WTC11 (cell line): ENCODE measurements at regions not wholly inside any gene's neighbourhood (a gene's known extent, or its start where the extent isn't known, plus 50 kb on each side); places are given as distances from the start of the nearest gene placed in this dataset.
A peak's percentile ranks its signal among the peaks of the same experiment; 100 is the strongest.

Experiments
- ATAC-seq: fragments of 200-7000 bp; cut with Tn5 transposase; 2 replicates; pipeline ENCODE4 v1.10.0; 2021; ENCODE audit warnings: mild to moderate bottlenecking, moderate library complexity
- CTCF ChIA-PET: fragments of 300-600 bp; sonication (Branson Sonifier 250); formaldehyde crosslinking; loops from one replicate; lab custom pipeline; 2021; ENCODE audit warnings: antibody characterized with exemption; lab: Charles Lee
- POLR2A ChIA-PET: fragments of 350-600 bp; sonication (Branson Sonifier 250); formaldehyde crosslinking; loops from one replicate; lab custom pipeline; 2021; ENCODE audit warnings: antibody characterized with exemption; lab: Charles Lee
- DNase-seq: peaks from one replicate; pipeline ENCODE4 v3.0.0; 2021; ENCODE audit warnings: low spot score
- H3K27ac Mint-ChIP-seq: 2 replicates; pipeline ENCODE4 v1.8.0; 2021; ENCODE audit warnings: mixed read lengths
- H3K27me3 Mint-ChIP-seq: 2 replicates; pipeline ENCODE4 v1.8.0; 2021; ENCODE audit warnings: low read depth, mild to moderate bottlenecking, moderate library complexity, mixed read lengths
- H3K36me3 Mint-ChIP-seq: 2 replicates; pipeline ENCODE4 v1.8.0; 2021; ENCODE audit warnings: mixed read lengths
- H3K4me1 Mint-ChIP-seq: 2 replicates; pipeline ENCODE4 v1.8.0; 2022; ENCODE audit warnings: mixed read lengths
- H3K4me3 Mint-ChIP-seq: 2 replicates; pipeline ENCODE4 v1.8.0; 2021; ENCODE audit warnings: mild to moderate bottlenecking, moderate library complexity, mixed read lengths
- H3K9me3 Mint-ChIP-seq: 2 replicates; pipeline ENCODE4 v1.8.0; 2021; ENCODE audit warnings: mixed read lengths
- AR ChIP-seq: fragments of 250-450 bp; sonication (Bioruptor Pico); IDR thresholded peaks from 2 replicates; pipeline ENCODE4 v1.9.0; 2021; ENCODE audit warnings: mild to moderate bottlenecking
- ATF1 ChIP-seq: sonication (generic); formaldehyde crosslinking; IDR thresholded peaks from 2 replicates; pipeline ENCODE4 v1.8.1; 2023; ENCODE audit warnings: mild to moderate bottlenecking, moderate library complexity, missing genetic modification reagents
- E2F1 ChIP-seq: sonication (generic); formaldehyde crosslinking; IDR thresholded peaks from 2 replicates; pipeline ENCODE4 v1.8.0; 2022; ENCODE audit warnings: mild to moderate bottlenecking, missing genetic modification reagents
- E2F5 ChIP-seq: sonication (generic); formaldehyde crosslinking; IDR thresholded peaks from 2 replicates; pipeline ENCODE4 v1.8.1; 2022; ENCODE audit warnings: mild to moderate bottlenecking, moderate library complexity, missing genetic modification reagents
- ETV6 ChIP-seq: sonication (generic); formaldehyde crosslinking; IDR thresholded peaks from 2 replicates; pipeline ENCODE4 v1.8.1; 2022; ENCODE audit warnings: mild to moderate bottlenecking, missing genetic modification reagents
- GTF2I ChIP-seq: fragments of 250-450 bp; sonication (Bioruptor Pico); conservative IDR thresholded peaks from 2 replicates; pipeline ENCODE4 v1.4.0; 2021; ENCODE audit warnings: mild to moderate bottlenecking
- JUN ChIP-seq: sonication (generic); formaldehyde crosslinking; IDR thresholded peaks from 2 replicates; pipeline ENCODE4 v1.8.0; 2023; ENCODE audit warnings: mild to moderate bottlenecking, missing genetic modification reagents
- MLX ChIP-seq: sonication (generic); formaldehyde crosslinking; IDR thresholded peaks from 2 replicates; pipeline ENCODE4 v1.8.1; 2023; ENCODE audit warnings: mild to moderate bottlenecking, missing genetic modification reagents, moderate library complexity
- MXD4 ChIP-seq: fragments of 250-450 bp; sonication (Bioruptor Pico); IDR thresholded peaks from 2 replicates; pipeline ENCODE4 v1.8.0; 2021; ENCODE audit warnings: mild to moderate bottlenecking, moderate library complexity, borderline replicate concordance
- NFATC4 ChIP-seq: fragments of 250-450 bp; sonication (Bioruptor Pico); IDR thresholded peaks from 2 replicates; pipeline ENCODE4 v1.9.0; 2021; ENCODE audit warnings: mild to moderate bottlenecking
- NFE2L1 ChIP-seq: sonication (generic); formaldehyde crosslinking; IDR thresholded peaks from 2 replicates; pipeline ENCODE4 v1.8.1; 2023; ENCODE audit warnings: missing genetic modification reagents
- TEAD1 ChIP-seq: sonication (generic); formaldehyde crosslinking; IDR thresholded peaks from 2 replicates; pipeline ENCODE4 v1.8.0; 2022; ENCODE audit warnings: mild to moderate bottlenecking, missing genetic modification reagents
- ZNF121 ChIP-seq: sonication (generic); formaldehyde crosslinking; IDR thresholded peaks from 2 replicates; pipeline ENCODE4 v1.8.0; 2023; ENCODE audit warnings: missing genetic modification reagents
- ZNF219 ChIP-seq: sonication (generic); formaldehyde crosslinking; IDR thresholded peaks from 2 replicates; pipeline ENCODE4 v1.8.0; 2023; ENCODE audit warnings: missing genetic modification reagents, mild to moderate bottlenecking, borderline replicate concordance
- ZNF232 ChIP-seq: sonication (generic); formaldehyde crosslinking; IDR thresholded peaks from 2 replicates; pipeline ENCODE4 v1.8.0; 2022; ENCODE audit warnings: mild to moderate bottlenecking, missing genetic modification reagents
- ZNF263 ChIP-seq: sonication (generic); formaldehyde crosslinking; IDR thresholded peaks from 2 replicates; pipeline ENCODE4 v1.8.1; 2022; ENCODE audit warnings: low read depth, mild to moderate bottlenecking, moderate library complexity, missing genetic modification reagents
- ZNF396 ChIP-seq: fragments of 250-450 bp; sonication (Bioruptor Pico); IDR thresholded peaks from 2 replicates; pipeline ENCODE4 v1.8.0; 2021; ENCODE audit warnings: mild to moderate bottlenecking, moderate library complexity, borderline replicate concordance
- ZNF425 ChIP-seq: fragments of 250-450 bp; sonication (Bioruptor Pico); conservative IDR thresholded peaks from 2 replicates; pipeline ENCODE4 v1.9.0; 2021; ENCODE audit warnings: mild to moderate bottlenecking
- TF ChIP-seq, protein P1 (sequence below): sonication (generic); formaldehyde crosslinking; IDR thresholded peaks from 2 replicates; pipeline ENCODE4 v1.8.1; 2022; ENCODE audit warnings: low read depth, mild to moderate bottlenecking, moderate library complexity, missing genetic modification reagents, borderline replicate concordance
- TF ChIP-seq, protein P2 (sequence below): sonication (generic); formaldehyde crosslinking; IDR thresholded peaks from 2 replicates; pipeline ENCODE4 v1.8.0; 2022; ENCODE audit warnings: mild to moderate bottlenecking, missing genetic modification reagents

DNA sequence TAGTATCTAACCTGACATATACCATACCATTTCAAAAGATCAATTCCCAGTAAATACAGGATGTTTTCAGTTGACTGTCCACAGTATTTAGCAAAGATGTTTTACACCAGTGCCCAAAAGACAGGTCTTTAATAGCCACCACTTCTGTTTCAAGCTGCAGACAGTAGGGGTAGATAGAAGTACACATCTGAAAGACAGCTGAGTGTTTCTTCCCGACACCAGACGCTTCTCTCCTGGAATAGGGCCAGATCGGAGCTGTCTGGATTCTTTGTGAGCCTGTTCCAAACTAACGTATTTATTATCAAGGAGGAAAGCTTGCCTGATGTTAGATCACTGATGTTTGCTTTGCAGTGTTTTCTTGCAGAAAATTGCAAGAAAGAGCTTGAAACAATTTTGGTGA, 136.1 kb upstream of the RBMS3 start (continued):
- TF ChIP-seq, protein P1, sequence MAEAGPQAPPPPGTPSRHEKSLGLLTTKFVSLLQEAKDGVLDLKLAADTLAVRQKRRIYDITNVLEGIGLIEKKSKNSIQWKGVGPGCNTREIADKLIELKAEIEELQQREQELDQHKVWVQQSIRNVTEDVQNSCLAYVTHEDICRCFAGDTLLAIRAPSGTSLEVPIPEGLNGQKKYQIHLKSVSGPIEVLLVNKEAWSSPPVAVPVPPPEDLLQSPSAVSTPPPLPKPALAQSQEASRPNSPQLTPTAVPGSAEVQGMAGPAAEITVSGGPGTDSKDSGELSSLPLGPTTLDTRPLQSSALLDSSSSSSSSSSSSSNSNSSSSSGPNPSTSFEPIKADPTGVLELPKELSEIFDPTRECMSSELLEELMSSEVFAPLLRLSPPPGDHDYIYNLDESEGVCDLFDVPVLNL (CRISPR knock-in tag), result no peak
- TF ChIP-seq E2F1 (CRISPR knock-in tag), result no peak
- TF ChIP-seq TEAD1 (CRISPR knock-in tag), result no peak

GRCh38 chr3:29145360-29145759, 135.5 kb upstream of the RBMS3 start:
- ATAC-seq, result no peak
- H3K27ac Mint-ChIP-seq, result no peak overlapping the region
- TF ChIP-seq ZNF121 (CRISPR knock-in tag), result no peak
- TF ChIP-seq ATF1 (CRISPR knock-in tag), result no peak
- TF ChIP-seq, protein P1 (CRISPR knock-in tag), result no peak
- TF ChIP-seq JUN (CRISPR knock-in tag), result no peak
- TF ChIP-seq ZNF263 (CRISPR knock-in tag), result no peak
- no peak for TF ChIP-seq ZNF396
- no peak for TF ChIP-seq NFATC4 (CRISPR knock-in tag)
- no peak for TF ChIP-seq GTF2I (CRISPR knock-in tag)
- no peak for TF ChIP-seq ETV6 (CRISPR knock-in tag)
- no peak for TF ChIP-seq E2F5 (CRISPR knock-in tag)
- no peak for TF ChIP-seq AR (CRISPR knock-in tag)
- TF ChIP-seq MLX (CRISPR knock-in tag), result no peak
- peaks cover 2% of the 10 kb centered on the region; the same call in 1 of the 2 replicates for H3K27me3 Mint-ChIP-seq
- DNase-seq, result no peak
- ChIA-PET CTCF (no interaction called here), POLR2A (no interaction called here)
- H3K9me3 Mint-ChIP-seq, result no peaks in the 10 kb centered on the region
- peaks cover 20% of the 10 kb centered on the region for H3K4me1 Mint-ChIP-seq
- no peaks in the 10 kb centered on the region for H3K36me3 Mint-ChIP-seq
- no peak overlapping the region for H3K4me3 Mint-ChIP-seq

DNA sequence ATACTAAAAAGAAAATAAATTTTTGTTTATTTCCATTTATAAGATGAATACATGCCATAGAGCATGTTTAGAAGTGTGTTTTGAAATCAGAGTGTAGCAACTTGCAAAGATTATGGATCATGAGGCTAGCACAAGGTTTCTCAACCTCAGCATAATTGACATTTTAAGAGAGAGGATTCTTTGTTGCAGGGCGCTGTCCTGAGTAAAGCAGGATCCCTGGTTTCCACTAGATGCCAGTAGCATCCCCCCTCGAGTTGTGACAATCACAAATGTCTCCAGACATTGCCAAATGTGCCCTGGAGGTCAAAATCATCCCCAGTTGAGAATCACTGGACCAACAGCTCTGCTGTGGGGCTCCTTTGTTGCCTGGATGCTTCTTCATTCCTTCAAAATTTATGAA, 128.5 kb upstream of the RBMS3 start:
- Mint-ChIP-seq H3K4me1 (peaks cover 25% of the 10 kb centered on the region), H3K27ac (no peak overlapping the region), H3K9me3 (no peaks in the 10 kb centered on the region), H3K4me3 (no peak overlapping the region), H3K36me3 (no peaks in the 10 kb centered on the region), H3K27me3 (no peaks in the 10 kb centered on the region)
- peak; percentile 27 for DNase-seq
- ChIA-PET POLR2A (no interaction called here), CTCF (interaction anchor here (0.7 kb wide), 1 partner anchor 19 kb away, joined by 3 read pairs; no protein-coding TSS in a partner anchor)
- peak; percentile 86 for ATAC-seq
- TF ChIP-seq, protein P2, sequence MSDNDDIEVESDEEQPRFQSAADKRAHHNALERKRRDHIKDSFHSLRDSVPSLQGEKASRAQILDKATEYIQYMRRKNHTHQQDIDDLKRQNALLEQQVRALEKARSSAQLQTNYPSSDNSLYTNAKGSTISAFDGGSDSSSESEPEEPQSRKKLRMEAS (CRISPR knock-in tag), result no peak
- no peak for TF ChIP-seq ZNF219
- TF ChIP-seq ZNF232 (CRISPR knock-in tag), result no peak
- TF ChIP-seq NFE2L1, result no peak
- TF ChIP-seq ZNF425 (CRISPR knock-in tag), result no peak
- TF ChIP-seq MXD4 (CRISPR knock-in tag), result no peak
- no peak for TF ChIP-seq AR (CRISPR knock-in tag)
